AG09319 (cell line): ENCODE measurements at regions not wholly inside any gene's neighbourhood (a gene's known extent, or its start where the extent isn't known, plus 50 kb on each side); places are given as distances from the start of the nearest gene placed in this dataset.
A peak's percentile ranks its signal among the peaks of the same experiment; 100 is the strongest.

Source experiments
- DNase-seq: peaks from one replicate; pipeline ENCODE4 v3.0.0-alpha.2; 2010; ENCODE audit warnings: low read depth; ENCODE audit errors: extremely low read depth
- TF ChIP-seq, protein P1 (sequence below): IDR thresholded peaks from 2 replicates; pipeline ENCODE4 v1.5.1; 2011; ENCODE audit warnings: low read depth, mild to moderate bottlenecking, inconsistent platforms, low read length, moderate library complexity

DNA sequence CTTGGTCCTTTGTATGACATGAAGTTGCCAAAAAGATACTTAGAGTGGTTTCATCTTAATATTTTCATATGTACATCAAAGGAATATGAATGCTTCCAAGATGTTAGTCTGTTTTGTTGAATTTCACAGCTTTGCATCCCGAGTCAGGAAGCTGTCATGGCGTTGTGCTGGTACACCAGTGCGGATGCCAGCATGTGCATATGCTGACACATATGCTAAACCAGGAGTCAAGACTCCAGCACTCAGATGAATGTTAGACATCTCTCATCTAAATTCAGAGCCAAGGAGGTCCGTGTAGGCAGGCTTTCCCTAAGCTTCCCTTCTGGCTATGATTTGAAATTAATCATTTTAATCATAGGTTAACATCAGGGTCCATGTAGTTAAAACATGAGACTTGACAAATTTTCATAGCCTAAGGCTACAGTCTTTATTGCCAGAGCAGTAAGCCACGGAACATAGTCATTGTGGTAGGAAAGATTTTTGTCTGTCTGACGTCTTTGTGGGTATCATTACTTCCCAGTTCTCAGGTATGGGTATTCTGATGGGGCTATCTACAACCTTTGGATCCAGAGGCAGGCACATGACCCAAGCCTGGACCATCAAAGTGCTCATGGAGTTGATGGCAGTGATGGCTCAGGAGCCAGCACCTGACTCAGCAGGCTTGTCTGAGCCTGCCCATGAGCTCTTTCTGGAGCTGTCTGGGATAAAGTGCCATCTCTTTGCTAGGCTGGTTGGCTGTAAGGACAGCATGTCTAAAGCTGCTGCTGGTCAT, 246.1 kb downstream of the KCNRG start:
- no peak for DNase-seq
- TF ChIP-seq, protein P1, sequence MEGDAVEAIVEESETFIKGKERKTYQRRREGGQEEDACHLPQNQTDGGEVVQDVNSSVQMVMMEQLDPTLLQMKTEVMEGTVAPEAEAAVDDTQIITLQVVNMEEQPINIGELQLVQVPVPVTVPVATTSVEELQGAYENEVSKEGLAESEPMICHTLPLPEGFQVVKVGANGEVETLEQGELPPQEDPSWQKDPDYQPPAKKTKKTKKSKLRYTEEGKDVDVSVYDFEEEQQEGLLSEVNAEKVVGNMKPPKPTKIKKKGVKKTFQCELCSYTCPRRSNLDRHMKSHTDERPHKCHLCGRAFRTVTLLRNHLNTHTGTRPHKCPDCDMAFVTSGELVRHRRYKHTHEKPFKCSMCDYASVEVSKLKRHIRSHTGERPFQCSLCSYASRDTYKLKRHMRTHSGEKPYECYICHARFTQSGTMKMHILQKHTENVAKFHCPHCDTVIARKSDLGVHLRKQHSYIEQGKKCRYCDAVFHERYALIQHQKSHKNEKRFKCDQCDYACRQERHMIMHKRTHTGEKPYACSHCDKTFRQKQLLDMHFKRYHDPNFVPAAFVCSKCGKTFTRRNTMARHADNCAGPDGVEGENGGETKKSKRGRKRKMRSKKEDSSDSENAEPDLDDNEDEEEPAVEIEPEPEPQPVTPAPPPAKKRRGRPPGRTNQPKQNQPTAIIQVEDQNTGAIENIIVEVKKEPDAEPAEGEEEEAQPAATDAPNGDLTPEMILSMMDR, result no peak

DNA sequence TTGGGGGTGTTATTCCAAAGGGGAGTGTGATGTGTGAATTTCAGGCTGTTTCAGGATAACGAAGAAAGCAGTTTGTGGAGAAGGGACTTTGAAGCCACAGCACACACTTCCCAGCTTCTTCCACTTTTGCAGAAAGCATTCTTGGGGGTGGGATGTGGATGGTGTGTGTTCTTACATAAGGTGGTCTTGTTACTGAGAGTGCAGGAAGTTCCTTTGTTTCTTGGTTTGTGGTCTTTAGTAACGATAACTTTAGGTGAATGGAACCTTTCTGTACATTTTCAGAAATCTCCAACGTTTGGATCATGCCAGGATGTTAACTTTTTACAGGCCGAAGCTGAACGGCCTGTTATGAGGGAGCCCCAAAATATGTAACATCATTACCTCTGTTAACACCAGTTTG, 251.8 kb downstream of the KCNRG start:
- DNase-seq, result no peak
- TF ChIP-seq, protein P1, result no peak

DNA sequence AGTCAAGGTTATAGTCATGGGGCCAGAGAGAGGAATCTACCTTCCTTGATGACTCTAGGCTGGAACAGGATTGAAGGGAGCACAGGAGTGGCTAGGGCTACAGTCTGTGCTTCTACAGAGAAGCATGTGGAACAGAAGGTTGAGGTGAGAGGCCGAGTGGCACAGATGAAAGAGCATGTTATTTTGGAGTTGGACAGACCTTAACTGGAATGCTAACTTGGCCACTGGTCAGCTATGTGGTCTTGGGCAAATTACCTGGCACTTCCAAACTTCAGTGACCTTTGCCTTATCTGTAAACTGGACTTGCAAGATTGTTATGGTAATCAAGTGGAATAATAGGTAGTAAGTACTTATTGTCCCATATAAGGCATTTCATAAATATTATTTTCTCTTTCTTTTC, 252.7 kb downstream of the KCNRG start:
- no peak for DNase-seq
- TF ChIP-seq, protein P1, result no peak

DNA sequence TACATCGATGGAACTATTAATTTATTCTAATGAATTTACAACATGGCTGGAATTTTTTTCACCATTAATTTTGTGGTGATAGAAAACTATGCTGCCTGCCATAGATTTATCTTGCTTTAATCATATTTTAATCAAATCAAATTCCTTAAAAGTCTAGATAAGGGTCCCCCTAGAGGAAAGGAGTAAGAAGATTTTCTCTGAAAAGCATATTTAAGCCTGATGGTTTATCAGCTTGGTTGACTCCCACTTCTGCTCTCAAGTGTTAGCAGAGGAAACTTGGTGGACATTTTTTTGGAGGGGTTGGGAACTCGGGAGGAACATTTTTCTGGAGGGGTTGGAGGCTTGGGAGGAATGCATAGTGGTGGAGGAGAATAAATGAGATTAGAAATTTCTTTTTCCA, 253.3 kb downstream of the KCNRG start:
- TF ChIP-seq, protein P1, result peak; percentile 30
- no peak for DNase-seq

DNA sequence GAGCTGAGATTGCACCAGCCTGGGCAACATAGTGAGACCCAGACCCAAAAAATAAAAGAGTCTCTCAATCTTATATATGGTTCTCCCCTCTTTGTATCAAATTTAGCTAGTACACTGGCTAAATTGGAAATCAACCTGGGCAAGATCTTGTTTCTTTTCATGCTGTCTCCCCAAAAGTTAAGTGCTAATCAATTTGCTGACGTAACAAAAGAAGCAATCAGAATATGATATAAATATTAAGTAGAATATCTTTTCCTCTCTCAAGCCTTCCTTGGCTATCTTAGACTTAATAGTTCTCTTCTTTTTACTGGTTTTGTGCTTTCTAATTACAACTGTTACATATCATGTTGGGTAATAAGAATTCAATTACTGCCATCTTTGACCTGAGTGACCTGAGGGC, 258.9 kb downstream of the KCNRG start:
- TF ChIP-seq, protein P1, result no peak
- no peak for DNase-seq

DNA sequence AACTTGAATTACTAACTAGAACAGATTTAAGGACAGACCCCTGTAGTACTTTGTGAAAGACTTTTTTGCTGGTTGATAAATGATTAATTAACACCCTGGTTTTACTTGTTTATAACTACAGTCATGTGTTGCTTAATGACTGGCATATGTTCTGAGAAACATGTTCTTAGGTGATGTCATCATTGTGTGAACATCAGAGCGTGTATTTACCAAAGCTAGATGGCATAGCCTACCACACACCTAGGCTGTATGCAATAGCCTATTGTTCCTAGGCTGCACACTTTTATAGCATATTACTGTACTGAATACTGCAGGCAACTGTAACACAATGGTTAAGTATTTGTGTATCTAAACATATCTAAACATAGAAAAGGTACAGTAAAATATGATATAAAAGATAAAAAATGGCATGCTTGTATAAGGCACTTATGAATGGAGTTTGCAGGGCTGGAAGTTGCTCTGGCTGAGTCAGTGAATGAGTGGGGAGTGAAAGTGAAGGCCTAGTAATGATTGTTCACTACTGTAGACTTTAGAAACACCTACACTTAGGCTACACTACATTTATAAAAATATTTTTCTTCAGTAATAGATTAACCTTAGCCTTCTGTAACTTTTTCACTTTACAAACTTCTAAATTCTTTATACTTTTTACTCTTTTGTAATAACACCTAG, 260.3 kb downstream of the KCNRG start:
- no peak for DNase-seq
- TF ChIP-seq, protein P1, result no peak

DNA sequence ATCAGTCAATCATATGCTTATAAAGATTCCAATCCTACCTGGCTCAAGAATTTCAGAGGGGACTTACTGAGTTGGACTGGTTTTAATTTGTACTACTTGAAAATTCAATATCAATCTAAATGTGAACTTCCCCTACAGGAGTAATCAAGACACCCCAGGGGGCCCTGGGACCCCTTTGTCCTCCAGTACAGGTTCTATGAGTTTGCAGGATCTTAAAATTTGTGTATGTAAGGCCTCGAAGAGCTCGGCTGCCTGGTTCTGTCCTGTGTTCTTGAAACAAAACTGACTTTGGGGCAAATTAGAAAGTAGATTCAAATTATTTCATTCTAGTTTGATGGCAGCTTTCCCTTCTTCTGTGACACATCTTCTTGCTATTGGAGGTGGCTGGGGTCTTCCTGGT, 261.3 kb downstream of the KCNRG start:
- DNase-seq, result no peak
- TF ChIP-seq, protein P1, result no peak
